ENCODE measurements at regions not wholly inside any gene's neighbourhood (a gene's known extent, or its start where the extent isn't known, plus 50 kb on each side); places are given as distances from the start of the nearest gene placed in this dataset.

- Histone ChIP-seq H3K4me1 (ENCODE audit: insufficient read depth) (peaks cover 10% of the 10 kb centered on the region), H3K9me2 (replicated peaks; ENCODE audit: insufficient read depth) (no peaks in the 10 kb centered on the region), H3K4me2 (no peak overlapping the region), H3K79me2 (no peaks in the 10 kb centered on the region), H3K9me3 (ENCODE audit: low read depth) (no peaks in the 10 kb centered on the region), H3K36me3 (replicated peaks; ENCODE audit: insufficient read depth, low read depth) (no peaks in the 10 kb centered on the region), H3K27ac (no peak overlapping the region), H4K20me1 (ENCODE audit: insufficient read depth, poor library complexity, severe bottlenecking) (no peaks in the 10 kb centered on the region), H2AFZ (no peak overlapping the region), H3K4me3 (no peak overlapping the region), H3K27me3 (no peaks in the 10 kb centered on the region)
- TF ChIP-seq EZH2phosphoT487 (IDR thresholded peaks at IDR 0.05; ENCODE audit: low read depth, severe bottlenecking, unreplicated experiment) (no peak), EZH2 (IDR thresholded peaks at IDR 0.05; ENCODE audit: borderline replicate concordance) (no peak), CTCF (IDR thresholded peaks at IDR 0.05; ENCODE audit: poor library complexity) (no peak)
- WGBS (ENCODE audit: low lambda C conversion rate, missing lambda C conversion rate), result 98% methylated on average over 3 of the region's 3 CpGs
- no peak for DNase-seq (ENCODE audit: low spot score)
Observed at GRCh38 chr11:15907806-15908205, 448.5 kb downstream of the SOX6 start.

- Histone ChIP-seq H2AFZ (no peak overlapping the region), H3K36me3 (replicated peaks; ENCODE audit: insufficient read depth, low read depth) (no peaks in the 10 kb centered on the region), H3K79me2 (no peaks in the 10 kb centered on the region), H3K9me3 (ENCODE audit: low read depth) (no peaks in the 10 kb centered on the region), H3K4me2 (no peak overlapping the region), H4K20me1 (ENCODE audit: insufficient read depth, poor library complexity, severe bottlenecking) (no peaks in the 10 kb centered on the region), H3K4me3 (no peak overlapping the region), H3K27ac (no peak overlapping the region), H3K27me3 (no peaks in the 10 kb centered on the region), H3K9me2 (replicated peaks; ENCODE audit: insufficient read depth) (no peaks in the 10 kb centered on the region), H3K4me1 (ENCODE audit: insufficient read depth) (no peaks in the 10 kb centered on the region)
- DNase-seq (ENCODE audit: low spot score), result no peak
- TF ChIP-seq CTCF (IDR thresholded peaks at IDR 0.05; ENCODE audit: poor library complexity), result no peak
- no peak for TF ChIP-seq EZH2 (IDR thresholded peaks at IDR 0.05; ENCODE audit: borderline replicate concordance)
- no peak for TF ChIP-seq EZH2phosphoT487 (IDR thresholded peaks at IDR 0.05; ENCODE audit: low read depth, severe bottlenecking, unreplicated experiment)
- 61% methylated on average over 11 of the region's 11 CpGs for WGBS (ENCODE audit: low lambda C conversion rate, missing lambda C conversion rate)
Observed at GRCh38 chr11:15909937-15910598, 446.3 kb downstream of the SOX6 start.

- Histone ChIP-seq H3K36me3 (replicated peaks; ENCODE audit: insufficient read depth, low read depth) (no peaks in the 10 kb centered on the region), H3K27me3 (no peaks in the 10 kb centered on the region), H3K4me2 (no peak overlapping the region), H4K20me1 (ENCODE audit: insufficient read depth, poor library complexity, severe bottlenecking) (no peaks in the 10 kb centered on the region), H3K9me2 (replicated peaks; ENCODE audit: insufficient read depth) (no peaks in the 10 kb centered on the region), H3K27ac (no peak overlapping the region), H2AFZ (no peak overlapping the region), H3K79me2 (no peaks in the 10 kb centered on the region), H3K4me1 (ENCODE audit: insufficient read depth) (no peaks in the 10 kb centered on the region), H3K9me3 (ENCODE audit: low read depth) (no peaks in the 10 kb centered on the region), H3K4me3 (no peak overlapping the region)
- no peak for DNase-seq (ENCODE audit: low spot score)
- TF ChIP-seq EZH2phosphoT487 (IDR thresholded peaks at IDR 0.05; ENCODE audit: low read depth, severe bottlenecking, unreplicated experiment), result no peak
- no peak for TF ChIP-seq CTCF (IDR thresholded peaks at IDR 0.05; ENCODE audit: poor library complexity)
- no peak for TF ChIP-seq EZH2 (IDR thresholded peaks at IDR 0.05; ENCODE audit: borderline replicate concordance)
- WGBS (ENCODE audit: low lambda C conversion rate, missing lambda C conversion rate), result 84% methylated on average over 7 of the region's 7 CpGs
Observed at GRCh38 chr11:15910761-15911160, 445.6 kb downstream of the SOX6 start.
